ENCODE measurements at regions not wholly inside any gene's neighbourhood (a gene's known extent, or its start where the extent isn't known, plus 50 kb on each side); places are given as distances from the start of the nearest gene placed in this dataset.
"Not testable (repeated sequence)": the region's sequence is repeated elsewhere in the genome, so short reads cannot be mapped to it uniquely, and the experiment has no call there.

DNA sequence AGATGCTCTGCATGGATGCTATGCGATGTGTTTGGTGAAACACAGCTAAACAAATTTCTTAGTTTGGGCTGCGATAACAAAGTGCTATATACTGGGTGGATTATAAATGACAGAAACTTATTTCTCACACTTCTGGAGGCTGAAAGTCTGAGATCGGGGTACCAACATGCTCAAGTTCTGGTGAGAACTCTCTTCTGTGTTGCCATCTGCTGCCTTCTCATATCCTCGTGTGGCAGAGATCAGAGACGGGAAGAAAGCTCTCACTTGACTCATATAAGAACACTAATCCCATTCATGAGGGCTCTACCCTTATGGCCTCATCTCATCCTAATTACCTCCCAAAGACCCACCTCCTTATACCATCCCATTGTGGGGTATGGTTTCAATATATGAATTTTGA is 162.0 kb upstream of the DTNBP1 start:
- no peak overlapping the region for H3K27ac ChIP-seq (ENCODE audit: low read depth, low read length)
- H3K27me3 ChIP-seq (ENCODE audit: control insufficient read depth, insufficient read depth, low read length): no peaks in the 10 kb centered on the region

DNA sequence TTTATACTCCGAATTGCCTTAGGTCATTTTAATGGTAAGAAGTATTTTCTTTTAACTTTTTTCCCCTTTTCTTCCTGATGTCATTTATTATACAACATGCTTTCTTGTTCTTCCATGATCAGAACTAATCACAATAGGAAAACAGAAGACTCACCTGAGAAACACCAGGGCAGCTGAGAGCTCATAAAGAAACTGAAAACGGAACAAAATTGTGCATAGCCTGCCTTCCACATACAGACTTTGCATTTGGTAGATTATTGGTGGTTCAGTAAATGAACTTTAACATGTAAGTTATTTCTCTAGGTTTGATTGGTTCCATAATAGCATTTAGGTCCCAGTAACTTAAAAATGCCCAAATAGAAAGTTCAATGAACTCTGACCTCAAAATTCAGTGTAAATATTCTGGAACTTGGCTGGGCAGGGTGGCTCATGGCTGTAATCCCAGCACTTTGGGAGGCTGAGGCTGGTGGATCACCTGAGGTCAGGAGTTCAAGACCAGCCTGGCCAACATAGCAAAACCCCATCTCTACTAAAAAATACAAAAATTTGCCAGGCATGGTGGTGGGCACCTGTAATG is 161.1 kb upstream of the DTNBP1 start:
- no peak overlapping the region for H3K9ac ChIP-seq (ENCODE audit: low read length)
- H3K9me3 ChIP-seq (ENCODE audit: control insufficient read depth, insufficient read depth, low read depth, low read length): no peaks in the 10 kb centered on the region
- H3K4me1 ChIP-seq (ENCODE audit: control insufficient read depth, insufficient read depth, low read length): no peaks in the 10 kb centered on the region
- H3K36me3 ChIP-seq (ENCODE audit: control insufficient read depth, insufficient read depth, low read length): no peaks in the 10 kb centered on the region
- no peaks in the 10 kb centered on the region for H3K27me3 ChIP-seq (ENCODE audit: control insufficient read depth, insufficient read depth, low read length)
- no peak overlapping the region for H3K4me3 ChIP-seq (ENCODE audit: low read depth, low read length)
- no peak overlapping the region for H3K27ac ChIP-seq (ENCODE audit: low read depth, low read length)

More for the DNA sequence above, 162.0 kb upstream of the DTNBP1 start:
- Histone ChIP-seq H3K36me3 (ENCODE audit: control insufficient read depth, insufficient read depth, low read length) (no peaks in the 10 kb centered on the region), H3K4me3 (ENCODE audit: low read depth, low read length) (no peak overlapping the region), H3K9ac (ENCODE audit: low read length) (no peak overlapping the region), H3K9me3 (ENCODE audit: control insufficient read depth, insufficient read depth, low read depth, low read length) (no peaks in the 10 kb centered on the region), H3K4me1 (ENCODE audit: control insufficient read depth, insufficient read depth, low read length) (no peaks in the 10 kb centered on the region)

DNA sequence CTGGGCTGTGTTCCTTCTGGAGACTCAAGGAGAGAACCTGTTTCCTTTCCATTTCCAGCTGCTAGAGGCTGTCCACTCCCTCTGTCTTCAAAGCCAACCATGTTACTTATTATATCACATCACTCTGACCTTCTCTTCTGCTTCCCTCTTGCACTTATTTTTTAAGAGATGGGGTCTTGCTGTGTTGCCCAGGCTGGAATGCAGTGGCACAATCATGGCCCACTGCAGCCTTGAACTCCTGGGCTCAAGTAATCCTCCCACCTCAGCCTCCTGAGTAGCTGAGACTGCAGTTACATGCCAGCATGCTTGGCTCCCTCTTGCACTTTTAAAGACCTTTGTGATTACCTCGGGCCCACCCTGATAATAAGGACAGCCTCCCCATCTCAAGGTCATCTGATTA is 160.0 kb upstream of the DTNBP1 start:
- H3K36me3 ChIP-seq (ENCODE audit: control insufficient read depth, insufficient read depth, low read length): no peaks in the 10 kb centered on the region
- no peak overlapping the region for H3K27ac ChIP-seq (ENCODE audit: low read depth, low read length)
- no peaks in the 10 kb centered on the region for H3K27me3 ChIP-seq (ENCODE audit: control insufficient read depth, insufficient read depth, low read length)
- H3K9me3 ChIP-seq (ENCODE audit: control insufficient read depth, insufficient read depth, low read depth, low read length): no peaks in the 10 kb centered on the region
- no peak overlapping the region for H3K4me3 ChIP-seq (ENCODE audit: low read depth, low read length)
- no peak overlapping the region for H3K9ac ChIP-seq (ENCODE audit: low read length)
- no peaks in the 10 kb centered on the region for H3K4me1 ChIP-seq (ENCODE audit: control insufficient read depth, insufficient read depth, low read length)

DNA sequence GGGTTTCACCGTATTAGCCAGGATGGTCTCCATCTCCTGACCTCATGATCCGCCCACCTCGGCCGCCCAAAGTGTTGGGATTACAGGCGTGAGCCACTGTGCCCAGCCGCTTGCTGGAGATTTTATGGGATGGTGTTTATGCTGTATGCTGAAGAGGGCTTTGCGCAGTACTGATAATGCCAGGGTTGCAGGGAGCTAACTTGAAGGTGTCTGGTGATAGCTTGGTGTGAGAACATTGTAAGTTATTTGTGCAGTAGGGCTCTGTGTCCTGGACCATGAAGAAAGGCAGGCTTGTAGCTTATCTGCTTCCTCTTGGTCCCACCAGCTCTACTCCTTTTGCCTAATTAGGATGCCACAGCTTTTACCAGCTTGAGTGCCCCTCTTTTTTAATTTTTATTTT is 157.0 kb upstream of the DTNBP1 start:
- Histone ChIP-seq H3K4me1 (ENCODE audit: control insufficient read depth, insufficient read depth, low read length) (no peaks in the 10 kb centered on the region; the same call in 1 of the 2 replicates), H3K27me3 (ENCODE audit: control insufficient read depth, insufficient read depth, low read length) (no peaks in the 10 kb centered on the region), H3K9me3 (ENCODE audit: control insufficient read depth, insufficient read depth, low read depth, low read length) (no peaks in the 10 kb centered on the region), H3K27ac (ENCODE audit: low read depth, low read length) (no peak overlapping the region), H3K9ac (ENCODE audit: low read length) (no peak overlapping the region), H3K4me3 (ENCODE audit: low read depth, low read length) (no peak overlapping the region), H3K36me3 (ENCODE audit: control insufficient read depth, insufficient read depth, low read length) (no peaks in the 10 kb centered on the region)

DNA sequence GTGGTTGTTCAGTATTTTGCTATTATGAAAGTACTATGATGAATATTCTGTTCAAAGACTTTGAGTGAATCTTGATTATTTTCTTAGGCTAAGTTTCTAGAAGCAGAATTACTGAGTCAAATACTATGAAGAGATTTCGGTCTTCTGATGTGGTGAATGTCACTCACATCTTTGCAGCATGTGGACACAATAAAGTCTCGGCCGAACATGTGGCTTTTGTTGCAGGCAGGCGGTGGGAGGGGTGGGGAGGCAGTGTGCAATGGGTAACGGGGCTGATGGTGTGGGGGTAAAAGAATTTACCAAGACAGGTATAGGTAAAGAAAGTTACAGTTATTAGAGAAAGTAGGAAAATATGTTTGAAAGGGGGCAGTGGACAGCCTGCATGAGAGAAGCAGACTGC is 156.4 kb upstream of the DTNBP1 start:
- H3K36me3 ChIP-seq (ENCODE audit: control insufficient read depth, insufficient read depth, low read length): no peaks in the 10 kb centered on the region
- no peak overlapping the region for H3K4me3 ChIP-seq (ENCODE audit: low read depth, low read length)
- no peak overlapping the region for H3K27ac ChIP-seq (ENCODE audit: low read depth, low read length)
- H3K4me1 ChIP-seq (ENCODE audit: control insufficient read depth, insufficient read depth, low read length): no peaks in the 10 kb centered on the region; the same call in 1 of the 2 replicates
- no peaks in the 10 kb centered on the region for H3K27me3 ChIP-seq (ENCODE audit: control insufficient read depth, insufficient read depth, low read length)
- H3K9me3 ChIP-seq (ENCODE audit: control insufficient read depth, insufficient read depth, low read depth, low read length): no peaks in the 10 kb centered on the region
- no peak overlapping the region for H3K9ac ChIP-seq (ENCODE audit: low read length)

DNA sequence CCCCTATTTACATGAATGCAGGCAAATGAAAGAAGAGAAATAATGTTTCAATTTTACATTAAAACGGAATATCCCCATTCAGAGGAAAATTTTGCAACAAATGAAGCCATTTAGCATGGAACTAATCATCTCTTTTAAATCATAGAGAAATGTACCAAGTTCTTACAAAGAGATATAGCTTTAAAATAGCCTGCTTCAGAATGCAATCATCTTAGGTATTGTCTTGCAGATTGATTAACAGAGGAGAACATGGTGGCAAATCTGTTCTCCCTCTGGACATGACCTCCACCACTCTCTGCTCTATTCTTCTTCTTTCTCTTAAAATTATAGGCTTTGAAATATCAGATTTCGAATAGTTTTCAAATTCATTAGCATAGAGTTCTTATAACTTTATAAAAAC is 155.7 kb upstream of the DTNBP1 start:
- H3K36me3 ChIP-seq (ENCODE audit: control insufficient read depth, insufficient read depth, low read length): no peaks in the 10 kb centered on the region
- H3K9me3 ChIP-seq (ENCODE audit: control insufficient read depth, insufficient read depth, low read depth, low read length): no peaks in the 10 kb centered on the region
- H3K4me1 ChIP-seq (ENCODE audit: control insufficient read depth, insufficient read depth, low read length): no peaks in the 10 kb centered on the region; the same call in 1 of the 2 replicates
- H3K9ac ChIP-seq (ENCODE audit: low read length): no peak overlapping the region
- H3K27me3 ChIP-seq (ENCODE audit: control insufficient read depth, insufficient read depth, low read length): no peaks in the 10 kb centered on the region
- H3K27ac ChIP-seq (ENCODE audit: low read depth, low read length): no peak overlapping the region
- no peak overlapping the region for H3K4me3 ChIP-seq (ENCODE audit: low read depth, low read length)

DNA sequence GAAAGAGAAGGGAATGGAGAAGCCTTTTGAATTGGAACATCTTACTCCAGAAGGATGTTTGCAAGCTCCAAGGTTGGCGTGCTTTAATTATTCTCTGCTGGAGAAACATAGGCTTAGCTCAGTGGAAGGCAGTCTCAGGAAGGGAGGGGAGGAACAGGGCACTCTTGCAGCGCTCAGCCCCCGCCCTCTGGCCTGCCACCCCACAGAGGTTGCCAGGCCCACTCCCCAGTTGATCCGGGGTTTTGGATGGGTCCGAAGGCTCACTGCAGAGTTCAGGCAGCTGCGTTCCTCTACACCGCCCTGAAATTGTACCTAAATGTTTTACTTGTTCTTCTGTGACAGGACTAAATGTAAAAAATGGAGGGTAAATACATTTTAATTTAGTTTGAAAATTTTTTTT is 155.2 kb upstream of the DTNBP1 start:
- Histone ChIP-seq H3K9me3 (ENCODE audit: control insufficient read depth, insufficient read depth, low read depth, low read length) (no peaks in the 10 kb centered on the region), H3K4me3 (ENCODE audit: low read depth, low read length) (no peak overlapping the region), H3K4me1 (ENCODE audit: control insufficient read depth, insufficient read depth, low read length) (no peaks in the 10 kb centered on the region; the same call in 1 of the 2 replicates), H3K27ac (ENCODE audit: low read depth, low read length) (no peak overlapping the region), H3K36me3 (ENCODE audit: control insufficient read depth, insufficient read depth, low read length) (no peaks in the 10 kb centered on the region), H3K9ac (ENCODE audit: low read length) (no peak overlapping the region), H3K27me3 (ENCODE audit: control insufficient read depth, insufficient read depth, low read length) (no peaks in the 10 kb centered on the region)

DNA sequence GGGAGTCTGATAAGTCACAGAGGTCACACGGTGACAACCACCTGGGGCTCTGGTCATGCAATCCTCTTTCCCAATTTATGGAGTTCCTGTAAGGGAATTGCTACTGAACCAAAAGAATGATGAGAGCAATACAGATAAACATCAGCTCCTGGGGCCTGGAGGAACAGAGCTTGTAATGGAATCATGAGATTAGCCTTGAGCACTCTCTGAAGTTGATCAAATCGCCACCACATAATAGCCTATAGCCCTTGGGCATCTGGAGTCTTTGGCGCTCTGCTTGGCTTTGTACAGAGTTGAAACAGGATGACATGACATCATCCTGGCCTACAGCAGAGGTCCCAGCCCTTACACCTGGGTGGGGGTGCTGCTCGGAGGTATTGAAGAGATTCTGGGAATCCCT is 154.3 kb upstream of the DTNBP1 start:
- H3K4me3 ChIP-seq (ENCODE audit: low read depth, low read length): no peak overlapping the region
- no peaks in the 10 kb centered on the region for H3K36me3 ChIP-seq (ENCODE audit: control insufficient read depth, insufficient read depth, low read length)
- H3K27ac ChIP-seq (ENCODE audit: low read depth, low read length): no peak overlapping the region
- no peak overlapping the region for H3K9ac ChIP-seq (ENCODE audit: low read length)
- H3K27me3 ChIP-seq (ENCODE audit: control insufficient read depth, insufficient read depth, low read length): no peaks in the 10 kb centered on the region
- no peaks in the 10 kb centered on the region for H3K9me3 ChIP-seq (ENCODE audit: control insufficient read depth, insufficient read depth, low read depth, low read length)
- no peaks in the 10 kb centered on the region; the same call in 1 of the 2 replicates for H3K4me1 ChIP-seq (ENCODE audit: control insufficient read depth, insufficient read depth, low read length)

DNA sequence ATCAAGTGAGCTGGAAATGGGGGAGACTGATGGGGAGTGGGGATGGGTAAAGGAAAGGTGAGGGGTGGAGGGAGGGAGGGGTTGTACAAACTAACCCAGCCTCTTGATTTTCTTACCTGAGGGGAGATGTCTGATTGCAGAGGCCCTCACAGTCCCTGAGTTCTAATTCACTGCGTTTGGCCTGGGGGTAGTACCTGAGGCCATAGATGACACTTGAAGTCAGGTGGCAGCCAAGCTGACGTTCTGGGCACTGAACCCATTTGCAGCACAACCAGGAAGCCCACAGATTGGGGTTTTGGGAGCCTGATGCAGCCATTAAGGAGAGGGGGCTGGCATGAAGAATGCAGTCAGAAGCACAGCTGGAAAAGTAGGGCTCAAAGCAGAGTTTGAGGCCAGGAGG is 153.8 kb upstream of the DTNBP1 start:
- H3K4me3 ChIP-seq (ENCODE audit: low read depth, low read length): no peak overlapping the region
- H3K27ac ChIP-seq (ENCODE audit: low read depth, low read length): no peak overlapping the region
- H3K36me3 ChIP-seq (ENCODE audit: control insufficient read depth, insufficient read depth, low read length): no peaks in the 10 kb centered on the region
- no peak overlapping the region for H3K9ac ChIP-seq (ENCODE audit: low read length)
- no peaks in the 10 kb centered on the region for H3K27me3 ChIP-seq (ENCODE audit: control insufficient read depth, insufficient read depth, low read length)
- no peaks in the 10 kb centered on the region; the same call in 1 of the 2 replicates for H3K4me1 ChIP-seq (ENCODE audit: control insufficient read depth, insufficient read depth, low read length)
- no peaks in the 10 kb centered on the region for H3K9me3 ChIP-seq (ENCODE audit: control insufficient read depth, insufficient read depth, low read depth, low read length)

DNA sequence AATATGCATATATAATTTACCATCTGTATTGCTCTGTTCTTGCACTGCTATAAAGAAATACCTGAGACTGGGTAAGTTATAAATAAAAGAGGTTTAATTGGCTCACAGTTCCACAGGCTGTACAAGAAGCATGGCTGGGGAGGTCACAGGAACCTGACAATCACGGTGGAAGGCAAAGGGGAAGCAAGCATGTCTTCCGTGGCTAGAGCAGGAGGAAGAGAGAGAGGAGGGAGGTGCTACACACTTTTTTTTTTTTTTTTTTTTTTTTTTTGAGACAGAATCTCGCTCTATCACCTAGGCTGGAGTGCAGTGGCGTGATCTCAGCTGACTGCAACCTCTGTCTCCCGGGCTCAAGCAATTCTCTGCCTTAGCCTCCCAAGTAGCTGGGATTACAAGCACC is 150.9 kb upstream of the DTNBP1 start:
- H3K9me3 ChIP-seq (ENCODE audit: control insufficient read depth, insufficient read depth, low read depth, low read length); H3K9ac ChIP-seq (ENCODE audit: low read length); H3K36me3 ChIP-seq (ENCODE audit: control insufficient read depth, insufficient read depth, low read length); H3K4me3 ChIP-seq (ENCODE audit: low read depth, low read length); H3K27ac ChIP-seq (ENCODE audit: low read depth, low read length); H3K27me3 ChIP-seq (ENCODE audit: control insufficient read depth, insufficient read depth, low read length); H3K4me1 ChIP-seq (ENCODE audit: control insufficient read depth, insufficient read depth, low read length): not testable (repeated sequence)

DNA sequence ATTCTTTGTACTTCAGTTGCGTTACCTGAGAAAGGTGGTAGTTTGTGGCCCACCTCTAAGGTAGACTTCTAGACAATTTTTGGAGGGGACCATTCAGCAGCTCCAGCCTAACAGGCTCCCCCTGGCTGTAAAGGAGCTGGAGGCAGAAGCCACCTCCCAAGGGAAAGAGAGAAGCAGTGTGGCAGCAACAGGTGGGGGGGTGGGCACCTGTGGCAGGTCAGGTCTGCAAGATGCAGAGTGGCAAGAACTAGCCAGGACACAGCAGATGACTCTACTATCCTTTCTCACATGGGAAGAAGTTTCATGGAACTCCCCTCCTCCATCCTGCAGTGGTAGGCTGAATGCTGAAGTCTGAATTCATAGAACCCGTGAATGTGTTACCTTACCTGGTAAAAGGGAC is 148.3 kb upstream of the DTNBP1 start:
- Histone ChIP-seq H3K9me3 (ENCODE audit: control insufficient read depth, insufficient read depth, low read depth, low read length) (no peaks in the 10 kb centered on the region), H3K4me3 (ENCODE audit: low read depth, low read length) (no peak overlapping the region), H3K4me1 (ENCODE audit: control insufficient read depth, insufficient read depth, low read length) (no peaks in the 10 kb centered on the region; the same call in 1 of the 2 replicates), H3K27me3 (ENCODE audit: control insufficient read depth, insufficient read depth, low read length) (no peaks in the 10 kb centered on the region), H3K36me3 (ENCODE audit: control insufficient read depth, insufficient read depth, low read length) (no peaks in the 10 kb centered on the region), H3K27ac (ENCODE audit: low read depth, low read length) (no peak overlapping the region), H3K9ac (ENCODE audit: low read length) (no peak overlapping the region)

DNA sequence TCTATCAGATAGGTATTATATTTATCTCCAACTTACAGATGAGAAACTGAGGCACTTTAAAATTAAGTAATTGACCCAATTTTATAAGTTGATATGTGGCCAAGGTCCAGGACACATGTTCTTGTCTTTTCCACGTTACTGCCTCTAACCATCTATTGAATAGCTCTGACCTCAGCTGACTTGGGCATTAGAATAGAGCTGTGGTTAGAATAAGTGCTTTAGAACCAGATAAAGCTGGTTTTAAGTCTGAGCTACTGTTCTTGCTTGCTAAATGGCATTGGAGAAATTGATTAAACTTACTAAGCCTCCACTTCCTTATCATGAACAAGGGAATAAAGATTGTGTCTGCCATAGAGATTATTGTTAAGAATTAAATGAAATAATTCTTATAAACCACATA is 147.8 kb upstream of the DTNBP1 start:
- Histone ChIP-seq H3K4me3 (ENCODE audit: low read depth, low read length) (no peak overlapping the region), H3K4me1 (ENCODE audit: control insufficient read depth, insufficient read depth, low read length) (no peaks in the 10 kb centered on the region; the same call in 1 of the 2 replicates), H3K9ac (ENCODE audit: low read length) (no peak overlapping the region), H3K9me3 (ENCODE audit: control insufficient read depth, insufficient read depth, low read depth, low read length) (no peaks in the 10 kb centered on the region), H3K27me3 (ENCODE audit: control insufficient read depth, insufficient read depth, low read length) (no peaks in the 10 kb centered on the region), H3K36me3 (ENCODE audit: control insufficient read depth, insufficient read depth, low read length) (no peaks in the 10 kb centered on the region), H3K27ac (ENCODE audit: low read depth, low read length) (no peak overlapping the region)
